Mesenchymal stem cell (in vitro differentiated cells and primary cell): ENCODE measurements at regions not wholly inside any gene's neighbourhood (a gene's known extent, or its start where the extent isn't known, plus 50 kb on each side); places are given as distances from the start of the nearest gene placed in this dataset.

Experiments used
- DNase-seq: peaks from one replicate; pipeline ENCODE4 v3.0.0-alpha.2; 2013
- H2AFZ ChIP-seq: one replicate; pipeline ENCODE4 v1.6.1; 2013; ENCODE audit warnings: low read depth, mild to moderate bottlenecking, control low read depth, inconsistent platforms, low read length, moderate library complexity
- H2AK5ac ChIP-seq: 2 replicates; pipeline ENCODE4 v1.6.1; 2013; ENCODE audit warnings: low read length, moderate library complexity, mild to moderate bottlenecking, inconsistent platforms; ENCODE audit not compliant: severe bottlenecking
- H2BK120ac ChIP-seq: one replicate; pipeline ENCODE4 v1.6.1; 2013; ENCODE audit warnings: low read depth, mild to moderate bottlenecking, inconsistent platforms, low read length, moderate library complexity
- H2BK12ac ChIP-seq, 2 experiments: one replicate each; pipeline ENCODE4 v1.6.1; 2013; ENCODE audit warnings: inconsistent platforms in 2 of 2, low read length in 2 of 2, mild to moderate bottlenecking in 2 of 2, moderate library complexity in 2 of 2, control low read depth in 1 of 2
- H2BK15ac ChIP-seq: one replicate; pipeline ENCODE4 v1.6.1; 2013; ENCODE audit warnings: mild to moderate bottlenecking, low read depth, inconsistent platforms; ENCODE audit not compliant: poor library complexity, severe bottlenecking
- H2BK5ac ChIP-seq: 2 replicates; pipeline ENCODE4 v1.6.1; 2013; ENCODE audit warnings: low read depth, mild to moderate bottlenecking, low read length, control low read depth, inconsistent platforms; ENCODE audit not compliant: poor library complexity, severe bottlenecking
- H3K14ac ChIP-seq, 2 experiments: one replicate each; pipeline ENCODE4 v1.6.1; 2013; ENCODE audit warnings: inconsistent platforms in 2 of 2, low read length in 2 of 2, control low read depth in 1 of 2, mild to moderate bottlenecking in 1 of 2, moderate library complexity in 1 of 2
- H3K18ac ChIP-seq, 2 experiments: one replicate each; pipeline ENCODE4 v1.6.1; 2013; ENCODE audit warnings: inconsistent platforms in 2 of 2, low read length in 2 of 2, control low read depth in 1 of 2, low read depth in 1 of 2, mild to moderate bottlenecking in 1 of 2
- H3K23ac ChIP-seq, 2 experiments: one replicate each; pipeline ENCODE4 v1.6.1; 2013; ENCODE audit warnings: inconsistent platforms in 2 of 2, low read length in 2 of 2, mild to moderate bottlenecking in 2 of 2, moderate library complexity in 2 of 2, control low read depth in 1 of 2
- H3K27ac ChIP-seq: 2 replicates; pipeline ENCODE4 v1.5.1; 2013; ENCODE audit warnings: mild to moderate bottlenecking, moderate library complexity, low read length, control low read depth, inconsistent platforms; ENCODE audit not compliant: poor library complexity, severe bottlenecking
- H3K27me3 ChIP-seq, 2 experiments: 2 replicates each; pipeline versions ENCODE4 v1.6.1 to v1.7.0; 2013; ENCODE audit warnings: low read length in 2 of 2, mild to moderate bottlenecking in 2 of 2, moderate library complexity in 2 of 2, control low read depth in 1 of 2, inconsistent platforms in 1 of 2; ENCODE audit not compliant: control insufficient read depth in 1 of 2, insufficient read depth in 1 of 2
- H3K36me3 ChIP-seq, 2 experiments: 2 replicates each; pipeline versions ENCODE4 v1.6.1 to v1.7.0; 2013; ENCODE audit warnings: low read length in 2 of 2, control low read depth in 1 of 2, inconsistent platforms in 1 of 2, low read depth in 1 of 2, mild to moderate bottlenecking in 1 of 2; ENCODE audit not compliant: insufficient read depth in 2 of 2, control insufficient read depth in 1 of 2
- H3K4ac ChIP-seq, 2 experiments: one replicate each; pipeline ENCODE4 v1.6.1; 2013; ENCODE audit warnings: inconsistent platforms in 2 of 2, low read length in 2 of 2, mild to moderate bottlenecking in 2 of 2, moderate library complexity in 2 of 2, control low read depth in 1 of 2, low read depth in 1 of 2
- H3K4me1 ChIP-seq: 2 replicates; pipeline ENCODE4 v1.6.1; 2013; ENCODE audit warnings: low read depth, low read length, control low read depth; ENCODE audit not compliant: control insufficient read depth, insufficient read depth
- H3K4me2 ChIP-seq: 2 replicates; pipeline ENCODE4 v1.6.1; 2013; ENCODE audit warnings: low read length, mild to moderate bottlenecking, inconsistent platforms; ENCODE audit not compliant: poor library complexity, severe bottlenecking
- H3K4me3 ChIP-seq, 2 experiments: 2 replicates each; pipeline versions ENCODE4 v1.5.1 to v1.7.0; 2013; ENCODE audit warnings: low read length in 2 of 2, mild to moderate bottlenecking in 2 of 2, control low read depth in 1 of 2, low read depth in 1 of 2; ENCODE audit not compliant: insufficient read depth in 1 of 2
- H3K79me1 ChIP-seq: replicated peaks from 2 replicates; pipeline ENCODE4 v1.6.1; 2013; ENCODE audit warnings: mild to moderate bottlenecking, control low read depth, low read length, inconsistent platforms; ENCODE audit not compliant: poor library complexity, severe bottlenecking
- H3K9ac ChIP-seq: 2 replicates; pipeline ENCODE4 v1.7.0; 2013; ENCODE audit warnings: mild to moderate bottlenecking, low read length, moderate library complexity
- H3K9me3 ChIP-seq: 2 replicates; pipeline ENCODE4 v1.7.0; 2013; ENCODE audit warnings: mild to moderate bottlenecking, low read length; ENCODE audit not compliant: control insufficient read depth
- H4K8ac ChIP-seq: one replicate; pipeline ENCODE4 v1.6.1; 2013; ENCODE audit warnings: inconsistent platforms, mild to moderate bottlenecking, low read length, moderate library complexity
- H4K91ac ChIP-seq: one replicate; pipeline ENCODE4 v1.6.1; 2013; ENCODE audit warnings: mild to moderate bottlenecking, low read length, inconsistent platforms
- WGBS: methylation state at CpG from one replicate; pipeline ENCODE4 v1.1.7; 2013; ENCODE audit warnings: mixed read lengths; 5-methylcytosine and 5-hydroxymethylcytosine counted together

- no peak overlapping the region for H4K8ac ChIP-seq
- H2BK120ac ChIP-seq = no peak overlapping the region
- no peak overlapping the region for H2BK15ac ChIP-seq
- no peak overlapping the region for H3K9ac ChIP-seq
- no peak overlapping the region for H3K27ac ChIP-seq
- no peak overlapping the region for H3K14ac ChIP-seq
- H3K9me3 ChIP-seq = no peaks in the 10 kb centered on the region
- no peaks in the 10 kb centered on the region for H3K36me3 ChIP-seq
- H3K18ac ChIP-seq = no peak overlapping the region
- H3K4me3 ChIP-seq = no peak overlapping the region
- 84% methylated on average over 7 of the region's 8 CpGs for WGBS
- H2AK5ac ChIP-seq = no peak overlapping the region
- no peaks in the 10 kb centered on the region for H3K4me1 ChIP-seq
- DNase-seq = no peak
- no peak overlapping the region for H3K4ac ChIP-seq
- H2AFZ ChIP-seq = no peak overlapping the region
- no peak overlapping the region for H2BK5ac ChIP-seq
- H3K79me1 ChIP-seq = no peaks in the 10 kb centered on the region
- H2BK12ac ChIP-seq = no peak overlapping the region
- H3K4me2 ChIP-seq = no peak overlapping the region
- H4K91ac ChIP-seq = no peak overlapping the region
- no peaks in the 10 kb centered on the region for H3K27me3 ChIP-seq
- H3K23ac ChIP-seq = no peak overlapping the region
Measured at GRCh38 chr10:111131168-111131799, 54.5 kb downstream of the ADRA2A start.

- Histone ChIP-seq H2BK12ac (no peak overlapping the region), H2AFZ (no peak overlapping the region), H2BK15ac (no peak overlapping the region)
Measured at GRCh38 chr10:111137007-111137406, 60.2 kb downstream of the ADRA2A start.

GRCh38 chr10:111137587-111137986 lies 60.8 kb downstream of the ADRA2A start:
- peaks cover 0 to 19% of the 10 kb centered on the region in 2 experiments for H3K27me3 ChIP-seq
- H3K79me1 ChIP-seq = no peaks in the 10 kb centered on the region
- no peaks in the 10 kb centered on the region for H3K4me1 ChIP-seq
- H4K91ac ChIP-seq = no peak overlapping the region
- H3K18ac ChIP-seq = no peak overlapping the region
- DNase-seq = no peak
- H3K4me2 ChIP-seq = no peak overlapping the region
- 76% methylated on average over 1 of the region's 4 CpGs for WGBS
- H2BK15ac ChIP-seq = no peak overlapping the region
- no peak overlapping the region for H2BK12ac ChIP-seq
- H3K4ac ChIP-seq = no peak overlapping the region
- H4K8ac ChIP-seq = no peak overlapping the region
- H3K9ac ChIP-seq = no peak overlapping the region
- H3K23ac ChIP-seq = no peak overlapping the region
- no peak overlapping the region for H3K14ac ChIP-seq
- H2AFZ ChIP-seq = no peak overlapping the region
- H2AK5ac ChIP-seq = no peak overlapping the region
- H3K36me3 ChIP-seq = no peaks in the 10 kb centered on the region
- no peak overlapping the region for H3K27ac ChIP-seq
- no peak overlapping the region for H2BK120ac ChIP-seq
- no peak overlapping the region for H3K4me3 ChIP-seq
- no peak overlapping the region for H2BK5ac ChIP-seq
- H3K9me3 ChIP-seq = no peaks in the 10 kb centered on the region

More at GRCh38 chr10:111137007-111137406, 60.2 kb downstream of the ADRA2A start:
- Histone ChIP-seq H3K9me3 (no peaks in the 10 kb centered on the region), H3K79me1 (no peaks in the 10 kb centered on the region), H3K9ac (no peak overlapping the region), H3K4me3 (no peak overlapping the region), H2BK5ac (no peak overlapping the region), H3K27me3 (peaks cover 0 to 17% of the 10 kb centered on the region in 2 experiments), H2AK5ac (no peak overlapping the region), H3K4me2 (peak overlapping the region; percentile 6), H3K36me3 (no peaks in the 10 kb centered on the region), H2BK120ac (no peak overlapping the region), H4K8ac (no peak overlapping the region), H3K23ac (no peak overlapping the region), H3K4ac (no peak overlapping the region), H3K18ac (no peak overlapping the region), H3K4me1 (no peaks in the 10 kb centered on the region), H3K27ac (no peak overlapping the region), H4K91ac (no peak overlapping the region), H3K14ac (no peak overlapping the region)
- DNase-seq = no peak
- 50% methylated on average over 1 of the region's 6 CpGs for WGBS

- no peak overlapping the region for H2BK15ac ChIP-seq
- DNase-seq = no peak
- H2AK5ac ChIP-seq = no peak overlapping the region
- H3K4ac ChIP-seq = no peak overlapping the region
- no peak overlapping the region for H3K4me2 ChIP-seq
- H4K91ac ChIP-seq = no peak overlapping the region
- no peak overlapping the region for H3K9ac ChIP-seq
- no peak overlapping the region for H2BK5ac ChIP-seq
- no peak overlapping the region for H3K14ac ChIP-seq
- no peaks in the 10 kb centered on the region for H3K36me3 ChIP-seq
- no peak overlapping the region for H3K27ac ChIP-seq
- H3K27me3 ChIP-seq = peaks cover 0 to 19% of the 10 kb centered on the region in 2 experiments
- no peaks in the 10 kb centered on the region for H3K79me1 ChIP-seq
- H2BK120ac ChIP-seq = no peak overlapping the region
- H3K18ac ChIP-seq = no peak overlapping the region
- no peaks in the 10 kb centered on the region for H3K4me1 ChIP-seq
- no peak overlapping the region for H3K4me3 ChIP-seq
- WGBS = 74% methylated on average over 5 of the region's 7 CpGs
- no peak overlapping the region for H2BK12ac ChIP-seq
- H3K9me3 ChIP-seq = no peaks in the 10 kb centered on the region
- no peak overlapping the region for H4K8ac ChIP-seq
- H3K23ac ChIP-seq = no peak overlapping the region
- no peak overlapping the region for H2AFZ ChIP-seq
Measured at GRCh38 chr10:111138544-111138943, 61.7 kb downstream of the ADRA2A start.
